ENCODE measurements at regions not wholly inside any gene's neighbourhood (a gene's known extent, or its start where the extent isn't known, plus 50 kb on each side); places are given as distances from the start of the nearest gene placed in this dataset.

- no peak for TF ChIP-seq CTCF (IDR thresholded peaks at IDR 0.05; ENCODE audit: control extremely low read depth in 1 of 3, insufficient read depth in 1 of 3, low read depth in 1 of 3, low read length in 3 of 3)
- TF ChIP-seq POLR2A (IDR thresholded peaks at IDR 0.05; ENCODE audit: control extremely low read depth in 1 of 2, low read depth in 2 of 2, low read length in 2 of 2), result no peak
- TF ChIP-seq NRF1 (IDR thresholded peaks at IDR 0.05; ENCODE audit: low read depth, low read length), result no peak
- no peak for TF ChIP-seq SP1 (IDR thresholded peaks at IDR 0.05; ENCODE audit: low read depth, low read length)
- no peak for TF ChIP-seq EZH2 (IDR thresholded peaks at IDR 0.05; ENCODE audit: low read depth, low read length, severe bottlenecking)
- TF ChIP-seq USF2 (IDR thresholded peaks at IDR 0.05; ENCODE audit: low read length), result no peak
- TF ChIP-seq EP300 (IDR thresholded peaks at IDR 0.05; ENCODE audit: borderline replicate concordance in 1 of 2, low read depth in 2 of 2, low read length in 2 of 2), result no peak
These were observed 388.7 kb upstream of the GHITM start for GRCh38 chr10:83750604-83751003.
